Esophagus squamous epithelium (tissue), 4 donors: ENCODE measurements at regions not wholly inside any gene's neighbourhood (a gene's known extent, or its start where the extent isn't known, plus 50 kb on each side); places are given as distances from the start of the nearest gene placed in this dataset.

Source experiments
- POLR2A ChIP-seq, 4 donors: fragments of 450-650 bp; IDR thresholded peaks; one replicate each; pipeline ENCODE4 v1.6.1; 2017; ENCODE audit warnings: antibody characterized with exemption in 4 of 4, mild to moderate bottlenecking in 4 of 4, moderate library complexity in 3 of 4
- TF ChIP-seq, protein P1 (sequence below), 6 experiments: fragments of 450-650 bp in 4 of 6; fragments of 200-600 bp in 2 of 6; sonication (generic) in 2 of 6; IDR thresholded peaks; one replicate each; pipeline ENCODE4 v1.5.1; 2016 to 2019; ENCODE audit warnings: antibody characterized with exemption in 6 of 6, mild to moderate bottlenecking in 4 of 6, moderate library complexity in 4 of 6

DNA sequence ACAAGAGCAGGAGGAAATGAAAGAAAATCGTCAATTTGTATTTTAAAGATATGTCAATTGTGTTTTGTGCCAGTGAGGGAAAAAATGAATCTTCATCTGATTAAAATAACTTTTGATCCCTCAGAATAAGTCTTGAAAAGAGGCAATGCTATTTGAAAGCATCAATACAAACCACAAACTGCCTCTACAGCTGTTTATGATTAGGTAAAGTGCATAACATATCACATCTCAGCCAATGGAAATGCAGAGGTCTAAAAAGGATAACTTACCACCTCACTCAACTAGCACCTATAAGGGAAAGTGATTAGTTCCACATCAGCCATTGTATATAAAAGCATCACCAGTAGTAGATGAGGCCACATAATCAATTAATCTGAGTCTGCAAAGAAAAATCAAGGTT, 492.2 kb upstream of the CDH2 start:
- TF ChIP-seq, protein P1, sequence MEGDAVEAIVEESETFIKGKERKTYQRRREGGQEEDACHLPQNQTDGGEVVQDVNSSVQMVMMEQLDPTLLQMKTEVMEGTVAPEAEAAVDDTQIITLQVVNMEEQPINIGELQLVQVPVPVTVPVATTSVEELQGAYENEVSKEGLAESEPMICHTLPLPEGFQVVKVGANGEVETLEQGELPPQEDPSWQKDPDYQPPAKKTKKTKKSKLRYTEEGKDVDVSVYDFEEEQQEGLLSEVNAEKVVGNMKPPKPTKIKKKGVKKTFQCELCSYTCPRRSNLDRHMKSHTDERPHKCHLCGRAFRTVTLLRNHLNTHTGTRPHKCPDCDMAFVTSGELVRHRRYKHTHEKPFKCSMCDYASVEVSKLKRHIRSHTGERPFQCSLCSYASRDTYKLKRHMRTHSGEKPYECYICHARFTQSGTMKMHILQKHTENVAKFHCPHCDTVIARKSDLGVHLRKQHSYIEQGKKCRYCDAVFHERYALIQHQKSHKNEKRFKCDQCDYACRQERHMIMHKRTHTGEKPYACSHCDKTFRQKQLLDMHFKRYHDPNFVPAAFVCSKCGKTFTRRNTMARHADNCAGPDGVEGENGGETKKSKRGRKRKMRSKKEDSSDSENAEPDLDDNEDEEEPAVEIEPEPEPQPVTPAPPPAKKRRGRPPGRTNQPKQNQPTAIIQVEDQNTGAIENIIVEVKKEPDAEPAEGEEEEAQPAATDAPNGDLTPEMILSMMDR (IDR thresholded peaks at IDR 0.05), result no peak
- TF ChIP-seq POLR2A (IDR thresholded peaks at IDR 0.05), result no peak
